ENCODE measurements at regions not wholly inside any gene's neighbourhood (a gene's known extent, or its start where the extent isn't known, plus 50 kb on each side); places are given as distances from the start of the nearest gene placed in this dataset.

GRCh38 chr2:191617575-191617974 is 60.4 kb upstream of the NABP1 start:
- intact Hi-C loops (cut with DNase I; ENCODE audit: low total_unique reads): no loop called here
- DNase-seq (ENCODE audit: low spot score in 2 of 2): no peak
- H3K4me3 ChIP-seq (ENCODE audit: low read depth, poor library complexity, severe bottlenecking): no peak overlapping the region
- 53 to 84% methylated on average over 4 of the region's 4 CpGs for WGBS, 2 donors
- no peak for TF ChIP-seq POLR2A (IDR thresholded peaks at IDR 0.05)
- no peak for TF ChIP-seq CTCF (IDR thresholded peaks at IDR 0.05)

- intact Hi-C loops (cut with DNase I; ENCODE audit: low total_unique reads): no loop called here
- TF ChIP-seq CTCF (IDR thresholded peaks at IDR 0.05): no peak
- no peak for TF ChIP-seq POLR2A (IDR thresholded peaks at IDR 0.05)
- no peak overlapping the region for H3K4me3 ChIP-seq (ENCODE audit: low read depth, poor library complexity, severe bottlenecking)
- 81 to 86% methylated on average over 3 of the region's 3 CpGs for WGBS, 2 donors
- DNase-seq (ENCODE audit: low spot score in 2 of 2): no peak
These were observed 59.7 kb upstream of the NABP1 start for GRCh38 chr2:191618046-191618780.

GRCh38 chr2:191618786-191619185 is 59.1 kb upstream of the NABP1 start:
- WGBS, 2 donors: 90 to 93% methylated on average over 2 of the region's 2 CpGs
- DNase-seq (ENCODE audit: low spot score in 2 of 2): no peak
- H3K4me3 ChIP-seq (ENCODE audit: low read depth, poor library complexity, severe bottlenecking): no peak overlapping the region
- intact Hi-C loops (cut with DNase I; ENCODE audit: low total_unique reads): no loop called here
- TF ChIP-seq POLR2A (IDR thresholded peaks at IDR 0.05) (no peak), CTCF (IDR thresholded peaks at IDR 0.05) (no peak)

- TF ChIP-seq POLR2A (IDR thresholded peaks at IDR 0.05): no peak
- no peak for TF ChIP-seq CTCF (IDR thresholded peaks at IDR 0.05)
- intact Hi-C loops (cut with DNase I; ENCODE audit: low total_unique reads): no loop called here
- no peak overlapping the region for H3K4me3 ChIP-seq (ENCODE audit: low read depth, poor library complexity, severe bottlenecking)
- no peak for DNase-seq (ENCODE audit: low spot score in 2 of 2)
- WGBS, 2 donors: 95 to 97% methylated on average over 1 of the region's 1 CpG
These were observed 57.8 kb upstream of the NABP1 start for GRCh38 chr2:191620144-191620543.

- TF ChIP-seq CTCF (IDR thresholded peaks at IDR 0.05) (no peak), POLR2A (IDR thresholded peaks at IDR 0.05) (no peak)
- H3K4me3 ChIP-seq (ENCODE audit: low read depth, poor library complexity, severe bottlenecking): no peak overlapping the region
- no peak for DNase-seq (ENCODE audit: low spot score in 2 of 2)
- intact Hi-C loops (cut with DNase I; ENCODE audit: low total_unique reads): no loop called here
- 70 to 75% methylated on average over 5 of the region's 5 CpGs for WGBS, 2 donors
These were observed 55.3 kb upstream of the NABP1 start for GRCh38 chr2:191622374-191623320.

Data from lower leg skin (tissue), 4 donors.